ENCODE measurements at regions not wholly inside any gene's neighbourhood (a gene's known extent, or its start where the extent isn't known, plus 50 kb on each side); places are given as distances from the start of the nearest gene placed in this dataset.

DNA sequence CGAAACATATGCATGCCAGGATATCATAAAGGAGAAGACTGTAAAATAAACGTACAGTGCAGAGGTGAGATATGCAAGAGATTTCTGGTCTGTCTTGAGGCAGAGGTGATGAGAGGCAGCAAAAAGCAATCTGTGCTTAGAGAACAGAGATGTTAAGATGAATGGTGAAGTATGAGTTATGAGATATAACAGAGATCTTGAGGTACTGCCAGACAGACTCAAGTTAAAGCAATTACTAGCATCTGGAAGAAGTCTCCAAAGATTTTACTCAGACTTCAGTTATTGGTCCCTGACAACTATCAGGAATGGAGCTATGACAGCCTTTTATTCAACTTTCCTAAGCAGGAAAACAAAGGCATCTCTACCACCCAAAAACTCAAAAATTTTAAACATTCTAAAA is 122.8 kb upstream of the DST start:
- no peak for DNase-seq

- no peak for DNase-seq
These were observed 121.4 kb upstream of the DST start for GRCh38 chr6:56764081-56764566.

- no peak for DNase-seq
These were observed 119.0 kb upstream of the DST start for GRCh38 chr6:56761651-56762050.

GRCh38 chr6:56760842-56761241 is 118.2 kb upstream of the DST start:
- DNase-seq = no peak

DNA sequence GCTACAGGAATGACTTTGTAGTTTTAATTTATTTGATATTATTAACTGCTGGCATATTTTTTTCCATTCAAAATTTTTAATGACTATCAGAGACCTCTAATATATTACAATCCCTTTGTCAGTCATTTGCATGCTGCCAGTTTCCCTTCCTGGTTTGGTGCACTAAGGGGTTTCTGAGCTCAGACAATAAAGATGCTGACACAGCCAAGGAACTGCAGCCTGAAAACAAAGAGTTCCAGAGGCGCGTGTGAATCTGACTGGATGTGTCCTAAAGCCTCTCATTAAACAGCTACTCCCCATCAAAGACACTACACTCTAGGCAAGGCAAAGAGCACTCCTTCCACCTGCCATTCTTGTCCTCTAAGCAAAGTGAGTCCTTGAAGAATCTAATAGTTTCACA is 116.8 kb upstream of the DST start:
- no peak for DNase-seq

DNA sequence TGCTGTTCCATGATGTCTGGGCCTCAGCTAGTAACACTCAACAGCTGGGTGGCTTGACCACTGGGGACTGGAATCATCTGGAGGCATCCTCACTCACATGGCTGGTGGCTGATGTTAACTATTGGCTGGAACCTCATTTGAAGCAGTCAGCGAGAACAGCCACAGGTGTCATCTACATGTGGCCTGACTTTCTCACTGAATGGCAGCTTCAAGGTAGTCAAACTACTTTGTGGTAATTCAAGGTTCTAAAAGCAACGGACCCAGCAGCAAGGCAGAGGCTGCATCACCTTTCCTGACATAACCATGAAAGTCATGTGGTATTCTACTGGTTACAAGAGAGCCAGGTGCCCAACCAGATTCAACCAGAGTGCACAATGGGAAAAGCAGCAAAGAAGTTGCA is 115.9 kb upstream of the DST start:
- DNase-seq = no peak

DNA sequence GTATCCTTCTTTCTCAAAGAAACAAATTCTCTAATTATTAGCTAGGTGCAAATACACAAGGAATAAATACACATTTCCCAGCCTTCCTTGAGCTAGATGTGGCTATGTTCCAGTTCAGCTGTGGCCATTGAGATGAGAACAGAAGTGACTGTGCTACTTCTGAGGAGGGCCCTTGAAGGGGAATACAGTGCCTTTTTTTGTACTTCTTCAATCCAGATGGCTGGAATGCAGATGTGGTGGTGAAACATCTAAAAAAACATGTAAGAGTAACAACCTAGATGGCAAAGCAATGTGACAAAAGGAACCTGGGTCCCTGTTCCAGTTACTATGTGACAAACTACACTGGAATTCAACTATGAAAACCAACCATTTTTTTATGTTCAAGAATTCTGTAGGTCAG is 115.4 kb upstream of the DST start:
- no peak for DNase-seq

- DNase-seq = no peak
These were observed 114.9 kb upstream of the DST start for GRCh38 chr6:56757588-56757984.

- no peak for DNase-seq
These were observed 114.3 kb upstream of the DST start for GRCh38 chr6:56756791-56757587.

DNA sequence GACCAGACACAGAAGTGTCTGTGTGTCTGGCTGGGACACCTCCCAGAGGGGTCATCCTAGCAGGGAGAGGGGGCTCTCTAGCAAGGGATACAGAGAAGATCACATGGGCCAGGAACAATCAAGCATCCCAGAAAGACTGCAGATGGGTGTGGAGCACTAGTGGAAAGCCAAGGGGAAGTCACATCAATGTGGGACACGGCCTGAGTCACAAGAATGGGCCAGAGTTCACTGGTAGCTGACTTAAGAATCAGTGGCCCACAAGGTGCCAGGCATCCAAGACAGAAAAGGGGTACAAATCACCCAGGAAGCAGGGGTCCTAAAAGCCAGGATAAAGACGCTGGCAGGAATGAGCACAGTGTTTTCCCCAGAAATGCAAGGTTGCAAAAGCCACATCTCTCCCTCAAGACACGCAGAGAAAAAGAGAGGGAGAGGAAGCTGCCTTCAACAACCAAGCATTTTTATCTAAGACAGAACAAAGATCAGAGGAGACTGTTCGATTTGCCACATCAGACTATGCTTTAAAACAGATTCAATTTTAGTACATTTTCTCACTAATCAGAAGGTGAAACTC is 113.6 kb upstream of the DST start:
- no peak for DNase-seq

GRCh38 chr6:56755040-56755439 is 112.4 kb upstream of the DST start:
- no peak for DNase-seq

DNA sequence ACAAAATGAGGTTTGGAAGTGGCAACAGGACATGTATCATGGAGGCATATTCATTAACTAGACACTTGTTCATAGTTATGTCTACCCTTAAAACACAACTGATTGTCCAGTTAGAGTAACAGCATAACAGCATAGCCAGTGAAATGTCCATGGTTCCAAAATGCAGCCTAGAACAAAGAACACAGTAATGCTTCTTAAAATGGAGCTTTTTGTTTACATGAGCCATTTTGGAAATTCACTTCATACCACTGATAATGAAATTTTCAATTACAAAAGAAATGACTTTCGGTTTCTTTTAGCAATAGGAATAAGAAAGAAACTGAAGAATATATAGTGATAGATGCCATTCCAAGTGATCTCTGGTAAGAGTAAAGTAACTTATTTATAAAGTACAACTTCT is 111.1 kb upstream of the DST start:
- no peak for DNase-seq

DNA sequence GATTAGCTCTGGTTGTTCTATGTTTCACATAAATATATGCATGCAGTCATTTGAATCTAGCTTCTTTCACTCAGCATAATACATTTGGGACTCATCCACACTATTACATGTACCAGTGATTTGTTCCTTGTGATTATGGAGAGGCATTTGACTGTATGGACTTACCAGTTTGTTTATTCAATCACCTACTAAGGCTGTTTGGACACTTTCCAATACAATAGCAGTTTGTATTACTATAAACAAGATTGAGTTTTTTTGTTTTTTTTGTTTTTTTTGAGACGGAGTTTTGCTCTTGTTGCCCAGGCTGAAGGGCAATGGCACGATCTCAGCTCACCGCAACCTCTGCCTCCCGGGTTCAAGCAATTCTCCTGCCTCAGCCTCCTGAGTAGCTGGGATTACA is 109.8 kb upstream of the DST start:
- no peak for DNase-seq

DNA sequence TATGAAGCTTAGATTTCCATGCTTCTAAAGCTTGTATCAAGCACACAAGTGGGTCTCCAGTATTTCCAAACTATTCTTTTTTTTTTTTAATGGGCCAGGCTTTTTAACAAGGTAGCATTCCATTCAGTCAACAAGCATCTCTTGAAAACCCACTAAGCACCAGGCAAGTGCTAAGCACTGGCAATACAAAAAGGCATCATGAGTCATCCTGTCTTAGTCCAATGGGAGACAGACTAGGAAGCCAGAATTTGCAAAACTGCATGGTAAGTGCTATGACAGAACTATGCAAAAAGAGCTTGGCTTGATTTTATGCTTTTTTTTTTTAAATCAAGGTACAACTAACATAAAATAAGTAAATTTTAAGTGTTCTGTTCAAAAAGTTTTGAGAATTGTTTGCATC is 109.3 kb upstream of the DST start:
- no peak for DNase-seq

GRCh38 chr6:56751604-56752003 is 108.9 kb upstream of the DST start:
- DNase-seq = no peak

- no peak for DNase-seq
These were observed 108.0 kb upstream of the DST start for GRCh38 chr6:56750686-56751085.

GRCh38 chr6:56749632-56750151 is 107.0 kb upstream of the DST start:
- no peak for DNase-seq

DNA sequence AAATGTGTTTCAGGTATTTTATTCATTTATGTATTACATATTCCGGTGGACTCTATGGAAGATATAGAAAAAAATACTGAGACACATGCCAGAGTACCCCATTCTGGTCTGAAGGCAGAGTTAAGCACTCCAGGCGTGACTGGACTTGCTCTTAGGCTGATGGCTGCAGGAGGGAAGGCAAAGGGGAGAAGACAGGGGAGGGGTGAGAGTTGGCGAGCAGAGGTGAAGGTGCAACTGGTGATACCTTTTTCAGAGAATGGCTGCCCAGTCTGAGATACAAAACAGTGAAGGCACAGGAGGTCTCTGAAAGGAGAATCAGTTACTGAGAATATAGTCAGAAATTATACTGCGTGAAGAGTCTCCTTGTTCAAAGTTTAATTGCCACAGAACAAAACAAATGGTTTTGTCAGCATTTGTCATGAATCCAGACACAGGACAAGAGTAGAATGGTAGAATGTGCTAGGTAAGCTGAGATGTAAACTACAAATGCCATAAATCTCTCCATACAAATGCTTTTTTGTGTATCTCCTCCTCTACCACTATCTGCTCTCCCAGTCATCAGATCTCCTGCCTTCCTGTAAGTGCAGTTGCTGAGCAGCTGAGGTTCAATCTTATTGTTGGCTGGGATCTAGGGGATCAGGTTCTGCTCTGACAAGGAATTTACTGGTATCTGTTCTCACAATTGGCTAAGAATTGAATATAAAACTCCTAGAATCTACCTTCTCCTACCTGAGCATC is 104.2 kb upstream of the DST start:
- DNase-seq = no peak

DNA sequence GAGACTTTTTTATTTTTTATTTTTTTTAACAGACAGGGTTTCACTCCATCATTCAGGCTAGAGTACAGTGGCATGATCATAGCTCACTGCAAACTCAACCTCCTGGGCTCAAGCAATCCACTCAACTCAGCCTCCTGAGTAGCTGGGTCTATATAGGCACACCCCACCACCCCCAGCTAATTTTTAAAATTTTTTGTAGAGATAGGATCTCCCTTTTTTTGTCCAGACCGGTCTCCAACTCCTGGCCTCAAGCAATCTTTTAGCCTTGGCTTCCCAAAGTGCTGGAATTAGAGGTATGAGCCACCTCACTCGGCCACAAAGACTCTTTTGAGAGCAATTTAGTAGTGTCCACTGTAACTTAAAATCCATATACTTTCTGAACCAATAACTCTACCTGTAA is 103.3 kb upstream of the DST start:
- no peak for DNase-seq

DNA sequence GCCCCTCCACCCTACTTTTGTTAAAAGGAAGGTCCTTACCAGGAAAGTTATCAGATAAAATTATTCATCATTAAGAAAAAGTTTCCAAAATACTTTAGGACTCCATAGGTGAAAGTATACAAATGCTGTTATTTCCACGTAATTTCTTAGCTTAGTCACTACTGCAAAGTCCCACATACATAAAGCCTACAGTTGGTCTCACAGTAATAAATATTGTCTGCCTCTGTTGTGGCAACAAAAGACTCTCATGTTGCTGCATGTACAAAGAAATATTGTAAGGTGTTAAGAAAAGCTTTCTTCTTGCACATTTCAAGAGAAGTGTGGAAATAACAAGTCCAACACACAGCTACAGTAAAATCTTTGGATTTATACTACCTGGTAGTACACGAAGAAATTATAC is 102.4 kb upstream of the DST start:
- no peak for DNase-seq

DNA sequence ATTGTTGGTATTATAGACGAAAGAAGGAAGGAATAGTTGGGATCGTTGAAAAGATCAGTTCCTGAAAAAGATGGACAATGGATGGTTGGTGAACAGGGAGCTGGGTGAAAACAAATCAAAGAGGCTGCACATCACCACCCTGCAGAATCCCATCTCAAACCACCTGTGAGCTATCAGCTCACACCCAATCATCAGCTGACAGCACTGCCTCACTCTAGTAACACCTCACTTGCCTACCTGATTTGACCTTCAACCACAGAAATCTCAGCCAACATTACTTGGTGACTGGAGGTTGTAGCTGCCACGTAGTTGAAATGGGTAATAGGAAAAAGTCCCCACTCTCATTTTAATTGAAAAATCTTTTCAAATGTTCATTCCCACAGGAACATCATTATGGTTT is 101.8 kb upstream of the DST start:
- no peak for DNase-seq

DNA sequence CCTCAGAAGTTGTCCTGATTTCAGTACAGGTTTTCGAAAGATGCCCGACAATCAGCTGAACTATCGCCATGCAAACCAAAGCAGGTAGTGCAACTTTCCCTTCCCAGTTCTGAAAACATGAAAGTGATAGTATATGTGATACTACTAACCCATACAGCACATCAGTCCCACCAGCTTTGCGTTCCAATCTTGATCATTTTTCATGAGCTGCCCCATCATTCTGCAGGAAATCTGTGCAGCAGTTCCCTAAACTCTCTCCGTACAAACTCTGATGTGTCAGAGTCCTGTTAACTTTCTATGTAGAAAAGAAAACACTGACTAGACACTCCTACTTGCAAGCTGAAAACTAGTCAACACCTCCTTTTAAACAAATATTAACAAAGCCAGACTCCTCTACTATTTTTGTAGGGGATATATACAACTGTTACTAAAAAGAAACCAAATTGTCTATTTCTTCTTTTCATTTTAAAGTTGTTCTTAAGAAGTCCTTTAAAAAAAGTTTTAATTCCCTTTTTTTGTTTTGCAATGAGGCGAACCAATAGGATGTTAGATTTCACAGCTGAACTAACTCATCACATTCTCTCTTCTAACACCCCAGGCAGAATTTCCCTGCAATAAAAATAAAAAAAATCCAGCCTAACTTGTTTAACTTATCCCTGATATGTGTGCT is 99.6 kb upstream of the DST start:
- DNase-seq = no peak

- no peak for DNase-seq
These were observed 98.8 kb upstream of the DST start for GRCh38 chr6:56741472-56741871.
